ENCODE measurements at regions not wholly inside any gene's neighbourhood (a gene's known extent, or its start where the extent isn't known, plus 50 kb on each side); places are given as distances from the start of the nearest gene placed in this dataset.
"Not testable (repeated sequence)": the region's sequence is repeated elsewhere in the genome, so short reads cannot be mapped to it uniquely, and the experiment has no call there.

GRCh38 chr15:44849701-44850403 is 106.6 kb upstream of the TERB2 start:
- DNase-seq = not testable (repeated sequence)

- peak in 6 of 14 donors; percentile 0 to 6 (median 4) for DNase-seq
Measured at GRCh38 chr15:44853304-44853950, 103.1 kb upstream of the TERB2 start.

- DNase-seq = not testable (repeated sequence)
Measured at GRCh38 chr15:44854696-44855095, 101.8 kb upstream of the TERB2 start.

GRCh38 chr15:44856284-44856683 is 100.2 kb upstream of the TERB2 start:
- DNase-seq = not testable (repeated sequence)

- not testable (repeated sequence) for DNase-seq
Measured at GRCh38 chr15:44857164-44857710, 99.2 kb upstream of the TERB2 start.

- not testable (repeated sequence) for DNase-seq
Measured at GRCh38 chr15:44859088-44859487, 97.4 kb upstream of the TERB2 start.

- not testable (repeated sequence) for DNase-seq
Measured at GRCh38 chr15:44860168-44860567, 96.3 kb upstream of the TERB2 start.

GRCh38 chr15:44861439-44861910 is 95.0 kb upstream of the TERB2 start:
- DNase-seq = no peak

GRCh38 chr15:44861917-44862316 is 94.6 kb upstream of the TERB2 start:
- DNase-seq = no peak

GRCh38 chr15:44862866-44863265 is 93.6 kb upstream of the TERB2 start:
- not testable (repeated sequence) for DNase-seq

- DNase-seq = not testable (repeated sequence)
Measured at GRCh38 chr15:44868100-44868499, 88.4 kb upstream of the TERB2 start.

- DNase-seq = not testable (repeated sequence)
Measured at GRCh38 chr15:44870125-44870524, 86.4 kb upstream of the TERB2 start.

GRCh38 chr15:44873103-44873502 is 83.4 kb upstream of the TERB2 start:
- no peak for DNase-seq

- no peak for DNase-seq
Measured at GRCh38 chr15:44879066-44879465, 77.4 kb upstream of the TERB2 start.

GRCh38 chr15:44882499-44882968 is 74.0 kb upstream of the TERB2 start:
- no peak for DNase-seq

GRCh38 chr15:44883199-44883877 is 73.1 kb upstream of the TERB2 start:
- DNase-seq = no peak

GRCh38 chr15:44898890-44899651 is 57.4 kb upstream of the TERB2 start:
- not testable (repeated sequence) for DNase-seq

- DNase-seq = not testable (repeated sequence)
Measured at GRCh38 chr15:44899775-44900174, 56.7 kb upstream of the TERB2 start.

- not testable (repeated sequence) for DNase-seq
Measured at GRCh38 chr15:44900796-44901195, 55.7 kb upstream of the TERB2 start.

- not testable (repeated sequence) for DNase-seq
Measured at GRCh38 chr15:44903281-44903680, 53.2 kb upstream of the TERB2 start.

- DNase-seq = not testable (repeated sequence)
Measured at GRCh38 chr15:44904651-44905340, 51.7 kb upstream of the TERB2 start.

Data from C1 segment of cervical spinal cord (tissue), 14 donors.